HG03175 (cell line): ENCODE measurements at regions not wholly inside any gene's neighbourhood (a gene's known extent, or its start where the extent isn't known, plus 50 kb on each side); places are given as distances from the start of the nearest gene placed in this dataset.

ENCODE experiments used
- ATAC-seq: cut with Tn5 transposase; IDR thresholded peaks from one replicate; pipeline ENCODE4 v1.9.1; 2021; ENCODE audit warnings: mild to moderate bottlenecking, moderate library complexity; ENCODE audit not compliant: unreplicated experiment

DNA sequence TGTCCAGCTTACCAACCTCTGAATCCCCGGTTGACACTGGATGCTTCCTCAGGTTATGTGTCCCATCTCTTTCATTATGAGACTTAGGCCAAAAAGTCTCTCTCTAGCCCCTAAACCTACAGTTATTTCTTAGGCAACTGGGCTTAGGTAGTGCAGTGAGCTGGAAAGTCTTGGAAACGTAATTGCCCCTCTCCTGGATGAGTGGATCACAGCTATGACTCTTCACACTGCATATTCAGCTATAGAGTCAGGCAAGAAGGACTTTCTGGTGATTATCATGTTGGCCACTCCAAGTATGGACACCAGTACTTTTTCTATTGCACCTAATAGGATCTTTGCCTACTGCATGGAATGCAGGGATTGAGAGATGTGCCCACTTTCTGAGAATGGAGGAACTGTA is 458.3 kb upstream of the CELF4 start:
- ATAC-seq: no peak

GRCh38 chr18:38022234-38022633 is 456.6 kb upstream of the CELF4 start:
- ATAC-seq: no peak

GRCh38 chr18:38019292-38019691 is 453.7 kb upstream of the CELF4 start:
- no peak for ATAC-seq

DNA sequence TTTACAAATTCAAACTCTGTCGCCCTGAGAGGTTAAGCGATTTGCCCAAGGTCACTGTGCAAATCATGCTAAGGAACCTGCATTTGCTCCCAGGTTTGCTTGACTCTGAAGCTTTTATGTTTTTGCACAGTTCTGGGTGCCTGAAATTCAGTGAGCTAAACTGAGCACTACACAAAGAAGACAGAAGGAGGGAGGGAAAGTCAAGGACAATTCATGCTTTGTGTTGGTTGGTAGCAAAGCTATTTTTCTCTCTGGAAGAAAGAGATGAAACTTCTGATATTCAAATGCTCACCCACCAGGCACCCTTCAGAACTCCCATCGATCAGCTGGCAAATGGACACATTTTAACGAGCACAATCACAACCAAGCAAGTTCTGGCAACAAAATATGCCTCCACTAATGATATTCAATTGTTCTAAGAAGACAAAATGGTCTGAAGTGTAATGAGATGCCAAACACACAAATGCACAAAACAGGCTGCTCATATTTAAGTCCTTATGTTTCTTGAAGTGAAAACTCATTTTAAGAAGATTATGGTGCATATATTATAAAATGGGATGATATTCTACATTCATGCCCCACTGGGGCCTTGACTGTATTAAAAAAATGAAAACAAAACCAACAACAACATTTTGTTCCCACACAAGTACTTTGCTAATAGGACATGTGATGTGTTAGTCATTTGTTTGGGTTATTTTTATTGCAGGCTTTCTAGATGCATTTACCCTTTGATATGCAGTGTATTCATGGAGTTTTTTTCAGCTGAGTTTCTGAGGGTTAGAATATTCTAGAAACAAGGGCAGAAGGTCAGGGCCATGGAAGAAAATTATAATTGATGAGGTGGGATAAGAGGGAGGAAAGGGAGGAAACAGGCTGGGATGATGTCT is 445.6 kb upstream of the CELF4 start:
- ATAC-seq: no peak

DNA sequence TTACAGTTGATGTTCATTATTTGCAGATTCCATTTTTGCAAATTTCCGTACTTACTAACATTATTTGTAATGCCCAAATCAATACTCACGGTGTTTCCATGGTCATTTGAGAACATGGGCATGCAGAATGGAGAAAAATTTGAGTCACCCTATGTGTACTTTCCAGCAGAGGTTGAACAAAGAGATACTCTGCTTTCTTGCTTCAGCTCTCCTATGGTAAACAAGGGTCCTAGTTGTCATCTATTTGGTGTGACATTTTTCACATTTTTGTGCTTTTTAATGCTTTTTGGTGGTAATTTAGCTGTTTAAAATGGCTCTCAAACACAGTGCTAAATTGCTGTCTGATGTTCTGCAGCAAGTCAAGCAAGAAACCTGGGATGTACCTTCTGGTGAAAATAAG is 444.4 kb upstream of the CELF4 start:
- ATAC-seq: no peak

- no peak for ATAC-seq
Measured at GRCh38 chr18:38009320-38009719, 443.7 kb upstream of the CELF4 start.

GRCh38 chr18:38007676-38008330 is 442.2 kb upstream of the CELF4 start:
- no peak for ATAC-seq

- no peak for ATAC-seq
Measured at GRCh38 chr18:38007026-38007425, 441.4 kb upstream of the CELF4 start.

DNA sequence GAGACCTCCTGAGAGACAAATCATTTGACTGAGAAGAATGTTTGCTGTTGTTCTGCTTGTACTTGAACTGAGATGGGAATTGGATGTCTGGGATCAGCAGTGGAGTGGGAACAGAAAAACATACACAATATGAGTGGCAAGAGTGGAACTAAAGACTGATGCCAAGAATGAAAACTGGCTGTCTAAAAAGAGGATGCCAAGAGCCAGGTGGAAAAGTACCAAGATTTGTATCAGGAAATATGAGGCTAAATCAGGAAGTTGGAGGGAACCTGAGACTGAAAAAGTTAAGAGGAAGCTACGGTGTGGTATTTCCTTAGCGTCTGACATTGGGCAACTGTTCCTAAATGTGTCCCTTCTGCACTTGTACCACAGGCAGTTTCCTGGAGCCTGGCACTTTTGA is 440.9 kb upstream of the CELF4 start:
- ATAC-seq: no peak

DNA sequence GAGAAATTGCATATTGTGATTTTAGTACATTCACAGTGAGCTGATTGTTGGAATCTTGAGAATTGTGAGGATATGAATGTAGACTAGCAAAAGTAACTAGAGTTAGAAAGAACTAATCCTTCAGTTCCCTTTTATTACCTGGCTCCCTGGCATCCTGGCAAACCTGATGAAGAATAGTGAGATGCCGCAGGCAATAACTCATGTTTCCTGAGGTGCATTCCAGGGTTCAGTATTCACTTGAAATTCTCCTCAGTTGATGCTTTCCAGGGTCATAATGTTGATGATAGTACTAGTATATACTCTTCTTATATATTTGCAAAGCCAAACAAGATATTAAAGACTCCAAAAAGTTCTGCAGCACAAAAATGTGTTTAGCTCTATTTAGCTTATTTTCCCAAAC is 432.1 kb upstream of the CELF4 start:
- no peak for ATAC-seq

GRCh38 chr18:37987901-37988300 is 422.3 kb upstream of the CELF4 start:
- ATAC-seq: no peak

DNA sequence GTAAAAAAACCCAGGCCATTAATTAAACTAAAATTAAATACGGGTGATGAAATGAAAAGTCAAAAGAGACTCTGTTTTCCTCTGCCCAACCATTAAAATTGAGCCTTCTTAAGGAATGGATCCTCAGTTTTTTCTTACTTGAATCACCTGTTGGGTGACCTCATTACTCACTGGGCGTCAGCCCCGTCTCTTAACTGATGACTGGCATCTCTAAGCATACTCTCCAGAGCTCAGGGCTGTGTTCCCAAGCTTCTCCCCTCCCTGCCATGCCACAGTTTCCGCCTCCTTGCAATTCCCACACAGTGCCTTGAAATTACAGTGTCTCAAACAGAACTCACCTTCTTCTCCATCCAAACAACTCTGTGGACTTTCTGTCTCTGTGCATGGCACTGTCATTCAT is 421.1 kb upstream of the CELF4 start:
- ATAC-seq: no peak

DNA sequence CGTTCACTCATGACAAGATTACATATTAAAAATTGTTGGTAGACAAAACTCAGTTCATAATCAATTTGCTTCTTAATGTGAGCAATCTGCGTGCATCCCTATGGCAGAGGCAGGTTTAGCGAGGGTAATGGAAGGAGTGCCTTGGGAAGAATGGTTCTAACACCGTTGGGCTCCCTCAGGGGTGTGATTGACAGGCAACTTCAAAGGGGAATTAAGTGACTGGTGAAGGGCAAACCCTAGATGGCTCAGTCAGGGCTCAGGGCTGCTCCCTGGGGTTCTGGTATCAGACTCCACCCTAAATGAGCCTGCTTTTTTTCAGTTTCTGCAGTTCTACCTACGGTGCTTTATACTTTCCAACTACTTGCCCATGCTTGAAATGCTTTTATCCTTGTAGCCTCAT is 419.5 kb upstream of the CELF4 start:
- ATAC-seq: no peak

DNA sequence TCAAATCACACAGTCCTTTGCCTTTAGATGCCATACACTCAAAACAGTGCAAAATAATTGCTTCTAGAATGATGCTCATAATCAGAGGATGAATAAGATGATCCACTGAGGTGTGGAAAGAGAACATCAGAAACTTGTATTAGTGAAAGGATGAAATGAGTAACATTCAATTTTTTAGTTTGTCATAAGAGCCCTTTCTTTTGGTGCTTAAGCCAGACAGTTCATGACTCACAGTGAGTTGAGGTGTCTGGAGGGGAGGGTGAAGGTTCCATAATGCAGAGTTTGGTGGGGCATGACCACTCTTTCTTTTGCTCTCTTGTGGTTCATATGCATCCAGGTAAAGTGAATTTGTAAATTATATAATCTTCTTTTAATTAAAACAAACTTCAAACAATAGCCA is 415.0 kb upstream of the CELF4 start:
- no peak for ATAC-seq

DNA sequence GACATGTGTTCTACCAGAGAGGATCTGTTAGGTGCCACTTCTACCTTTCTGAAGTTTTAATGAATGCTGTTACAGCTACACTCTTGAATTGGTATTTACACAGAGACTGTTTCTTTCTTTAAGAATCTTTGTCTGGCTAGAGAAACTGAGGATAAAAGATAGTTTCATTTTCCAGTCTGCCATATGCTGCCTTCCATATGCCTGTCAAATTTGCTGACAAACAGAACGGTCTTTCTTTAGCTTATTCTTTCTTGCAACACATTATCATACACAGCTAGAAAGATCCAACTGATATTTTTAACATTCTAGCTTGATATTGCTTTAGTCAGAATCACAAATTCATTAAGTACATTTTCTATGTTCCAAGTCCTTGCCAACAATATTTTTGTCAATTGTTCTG is 409.8 kb upstream of the CELF4 start:
- ATAC-seq: no peak

- ATAC-seq: no peak
Measured at GRCh38 chr18:37967261-37967660, 401.7 kb upstream of the CELF4 start.

- no peak for ATAC-seq
Measured at GRCh38 chr18:37965572-37965970, 400.0 kb upstream of the CELF4 start.

DNA sequence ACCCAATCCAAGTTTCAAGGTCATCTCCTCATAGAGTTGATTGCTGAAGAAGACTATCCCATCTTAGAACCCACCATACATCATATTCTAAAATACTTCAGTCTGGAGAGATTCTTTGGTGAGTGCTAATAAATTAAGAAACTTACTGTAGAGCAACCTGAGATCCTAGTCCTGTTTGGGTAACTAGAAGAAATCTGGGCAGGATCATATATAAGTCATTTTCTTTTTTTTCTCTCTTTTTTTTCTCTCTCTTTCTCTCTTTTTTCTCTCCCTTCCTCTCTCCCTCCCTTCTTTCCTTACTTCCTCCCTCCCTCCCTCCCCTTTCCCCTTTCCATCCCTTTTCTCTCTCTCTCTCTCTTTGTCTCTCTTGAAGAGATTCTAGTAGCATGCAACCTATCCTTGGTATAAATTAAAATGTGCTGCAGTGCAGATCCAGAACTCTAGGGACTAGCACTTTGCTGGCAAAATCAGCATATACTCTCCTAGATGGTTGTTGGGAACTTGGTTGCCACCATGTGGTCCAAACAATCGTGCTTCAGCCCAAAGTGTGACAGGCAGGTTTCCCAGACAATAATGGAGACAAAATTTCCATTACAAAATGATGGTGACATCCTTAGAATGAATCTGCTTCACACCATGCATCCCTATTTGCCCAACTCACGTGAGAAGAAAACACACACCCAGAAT is 399.4 kb upstream of the CELF4 start:
- no peak for ATAC-seq

- no peak for ATAC-seq
Measured at GRCh38 chr18:37963837-37964236, 398.2 kb upstream of the CELF4 start.

GRCh38 chr18:37962316-37962966 is 396.8 kb upstream of the CELF4 start:
- ATAC-seq: no peak

DNA sequence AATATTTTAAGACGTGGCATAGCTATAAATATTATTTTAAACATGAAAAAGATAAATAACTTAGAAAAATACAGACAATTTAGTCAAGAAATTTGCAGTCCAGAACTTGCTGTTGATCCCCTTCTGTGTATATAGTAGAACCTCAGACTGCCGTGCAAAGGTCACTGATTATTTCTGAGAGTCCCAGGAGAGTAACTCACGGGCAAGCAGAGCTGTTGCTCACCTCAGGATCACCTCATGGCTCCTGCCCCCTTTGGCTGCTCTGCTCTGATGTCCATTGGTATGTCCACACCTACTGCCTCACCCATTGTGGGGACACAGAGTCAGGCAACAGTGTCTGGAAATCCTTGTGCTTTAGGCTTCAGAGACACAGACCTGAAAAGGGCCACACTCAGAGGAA is 392.9 kb upstream of the CELF4 start:
- ATAC-seq: no peak
